Ishikawa (cell line): ENCODE measurements at regions not wholly inside any gene's neighbourhood (a gene's known extent, or its start where the extent isn't known, plus 50 kb on each side); places are given as distances from the start of the nearest gene placed in this dataset.

Experiments
- NFIC ChIP-seq: IDR thresholded peaks from 2 replicates; pipeline ENCODE4 v1.6.1; 2012
- TAF1 ChIP-seq: IDR thresholded peaks from 2 replicates; pipeline ENCODE4 v1.6.1; 2012; ENCODE audit warnings: low read depth, mild to moderate bottlenecking

- no peak for TF ChIP-seq NFIC
- TF ChIP-seq TAF1 = no peak
Observed at GRCh38 chr2:53111406-53111805, 656.2 kb upstream of the CHAC2 start.
